ENCODE measurements at regions not wholly inside any gene's neighbourhood (a gene's known extent, or its start where the extent isn't known, plus 50 kb on each side); places are given as distances from the start of the nearest gene placed in this dataset.

DNA sequence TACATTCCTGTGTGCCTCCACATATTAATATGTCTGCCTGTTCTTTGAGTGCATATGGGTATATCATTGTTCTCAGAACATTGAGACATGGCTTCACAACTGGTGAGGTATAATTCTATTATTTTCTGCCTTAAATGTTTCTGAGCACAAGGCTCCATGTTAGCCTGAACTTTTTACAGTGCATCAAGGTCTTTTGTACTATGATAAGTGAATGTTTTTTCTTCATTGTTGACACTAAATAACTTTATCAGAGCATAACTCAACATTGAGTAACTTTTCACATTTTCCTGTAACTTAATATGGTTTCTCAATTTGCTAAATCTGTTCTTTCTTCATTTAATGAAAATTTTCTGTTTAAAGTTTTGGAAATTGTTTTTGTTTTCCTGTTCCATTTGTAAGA lies 262.9 kb downstream of the HNMT start:
- H3K27me3 ChIP-seq (ENCODE audit: control insufficient read depth, insufficient read depth, low read length): no peaks in the 10 kb centered on the region
- FAIRE-seq: no peak
- no peak overlapping the region for H3K4me3 ChIP-seq (ENCODE audit: low read depth, low read length)
- DNase-seq (ENCODE audit: low read depth): no peak
- H3K36me3 ChIP-seq (ENCODE audit: control insufficient read depth, insufficient read depth, low read length): no peaks in the 10 kb centered on the region
- TF ChIP-seq, protein P1, sequence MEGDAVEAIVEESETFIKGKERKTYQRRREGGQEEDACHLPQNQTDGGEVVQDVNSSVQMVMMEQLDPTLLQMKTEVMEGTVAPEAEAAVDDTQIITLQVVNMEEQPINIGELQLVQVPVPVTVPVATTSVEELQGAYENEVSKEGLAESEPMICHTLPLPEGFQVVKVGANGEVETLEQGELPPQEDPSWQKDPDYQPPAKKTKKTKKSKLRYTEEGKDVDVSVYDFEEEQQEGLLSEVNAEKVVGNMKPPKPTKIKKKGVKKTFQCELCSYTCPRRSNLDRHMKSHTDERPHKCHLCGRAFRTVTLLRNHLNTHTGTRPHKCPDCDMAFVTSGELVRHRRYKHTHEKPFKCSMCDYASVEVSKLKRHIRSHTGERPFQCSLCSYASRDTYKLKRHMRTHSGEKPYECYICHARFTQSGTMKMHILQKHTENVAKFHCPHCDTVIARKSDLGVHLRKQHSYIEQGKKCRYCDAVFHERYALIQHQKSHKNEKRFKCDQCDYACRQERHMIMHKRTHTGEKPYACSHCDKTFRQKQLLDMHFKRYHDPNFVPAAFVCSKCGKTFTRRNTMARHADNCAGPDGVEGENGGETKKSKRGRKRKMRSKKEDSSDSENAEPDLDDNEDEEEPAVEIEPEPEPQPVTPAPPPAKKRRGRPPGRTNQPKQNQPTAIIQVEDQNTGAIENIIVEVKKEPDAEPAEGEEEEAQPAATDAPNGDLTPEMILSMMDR (IDR thresholded peaks at IDR 0.05; ENCODE audit: insufficient read depth, low read length, severe bottlenecking): no peak

DNA sequence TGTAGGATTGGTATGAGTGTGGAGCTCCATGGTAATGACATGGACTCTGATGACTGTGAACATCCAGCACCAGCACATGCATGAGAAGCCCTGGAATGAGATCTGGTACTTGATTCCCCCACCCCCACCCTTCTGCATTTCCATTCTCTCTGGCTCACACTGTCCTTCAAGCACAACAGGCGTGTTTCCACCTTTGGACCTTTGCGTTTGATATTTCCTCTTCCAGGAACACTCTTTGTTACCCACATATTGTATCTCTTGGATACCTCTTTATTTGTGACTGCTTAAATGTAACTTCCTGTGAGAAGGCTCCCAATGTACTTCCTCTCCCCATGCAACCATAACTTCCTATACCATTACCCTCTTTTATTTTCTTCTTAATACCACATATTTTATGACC lies 263.8 kb downstream of the HNMT start:
- Histone ChIP-seq H3K36me3 (ENCODE audit: control insufficient read depth, insufficient read depth, low read length) (no peaks in the 10 kb centered on the region), H3K4me3 (ENCODE audit: low read depth, low read length) (no peak overlapping the region), H3K27me3 (ENCODE audit: control insufficient read depth, insufficient read depth, low read length) (no peaks in the 10 kb centered on the region)
- DNase-seq (ENCODE audit: low read depth) (no peak), FAIRE-seq (no peak)
- TF ChIP-seq, protein P1 (IDR thresholded peaks at IDR 0.05; ENCODE audit: insufficient read depth, low read length, severe bottlenecking): no peak

DNA sequence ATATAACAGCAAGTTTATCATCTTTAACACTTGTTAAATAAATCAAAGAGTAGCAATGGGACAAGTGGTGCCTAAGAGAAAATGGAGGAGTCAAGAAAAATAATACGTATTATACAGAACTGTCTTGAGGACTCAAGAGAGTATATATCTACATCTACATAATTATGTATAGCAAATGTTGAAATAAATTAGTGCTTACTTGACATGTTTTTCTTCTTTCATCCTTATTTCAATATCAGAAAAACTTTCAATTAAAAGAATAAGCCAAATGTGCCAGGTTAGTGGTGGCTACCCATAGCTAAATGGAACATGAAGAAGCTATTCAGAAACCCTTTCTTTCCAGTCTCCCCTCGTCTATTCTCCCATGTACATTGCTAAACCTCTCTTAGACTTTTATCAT lies 267.3 kb upstream of the SPOPL start:
- DNase-seq (ENCODE audit: low read depth) (no peak), FAIRE-seq (no peak)
- Histone ChIP-seq H3K27me3 (ENCODE audit: control insufficient read depth, insufficient read depth, low read length) (no peaks in the 10 kb centered on the region), H3K4me3 (ENCODE audit: low read depth, low read length) (no peak overlapping the region), H3K36me3 (ENCODE audit: control insufficient read depth, insufficient read depth, low read length) (no peaks in the 10 kb centered on the region)
- TF ChIP-seq, protein P1 (IDR thresholded peaks at IDR 0.05; ENCODE audit: insufficient read depth, low read length, severe bottlenecking): no peak

DNA sequence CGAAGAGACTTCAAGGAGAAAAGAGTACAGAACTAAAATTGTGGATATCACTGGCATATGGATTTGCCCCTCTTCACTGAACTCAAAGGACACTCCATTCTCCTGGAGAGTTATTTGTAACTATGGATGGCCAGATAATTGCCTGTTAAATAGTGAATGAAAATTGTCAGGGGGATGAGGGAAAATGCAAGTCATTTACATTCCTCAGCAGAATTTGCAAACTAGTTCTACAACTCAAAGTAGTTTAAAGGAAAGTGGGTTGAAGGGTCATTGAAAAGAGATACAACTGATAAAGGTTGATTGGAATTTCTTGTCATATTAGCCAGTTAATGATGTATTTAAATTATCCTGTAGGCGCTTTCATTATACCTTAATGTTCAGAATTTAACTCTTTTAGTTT lies 266.5 kb upstream of the SPOPL start:
- no peak for FAIRE-seq

DNA sequence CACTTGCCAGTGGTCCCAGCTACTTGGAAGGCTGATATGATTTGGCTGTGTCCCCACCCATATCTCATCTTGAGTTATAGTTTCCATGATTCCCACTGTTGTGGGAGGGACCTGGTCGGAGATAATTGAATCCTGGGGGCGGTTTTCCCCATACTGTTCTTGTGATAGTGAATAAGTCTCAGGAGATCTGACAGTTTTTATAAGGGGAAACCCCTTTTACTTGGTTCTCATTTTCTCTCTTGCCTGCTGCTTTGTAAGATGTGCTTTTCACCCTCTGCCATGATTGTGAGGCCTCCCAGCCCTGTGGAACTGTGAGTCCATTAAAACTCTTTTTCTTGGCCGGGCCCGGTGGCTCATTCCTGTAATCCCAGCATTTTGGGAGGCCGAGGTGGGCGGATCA lies 265.4 kb upstream of the SPOPL start:
- DNase-seq (ENCODE audit: low read depth) (no peak), FAIRE-seq (no peak)
- H3K27me3 ChIP-seq (ENCODE audit: control insufficient read depth, insufficient read depth, low read length): no peaks in the 10 kb centered on the region
- H3K36me3 ChIP-seq (ENCODE audit: control insufficient read depth, insufficient read depth, low read length): no peaks in the 10 kb centered on the region
- TF ChIP-seq, protein P1 (IDR thresholded peaks at IDR 0.05; ENCODE audit: insufficient read depth, low read length, severe bottlenecking): no peak
- H3K4me3 ChIP-seq (ENCODE audit: low read depth, low read length): no peak overlapping the region

More for the DNA sequence above, 266.5 kb upstream of the SPOPL start:
- TF ChIP-seq, protein P1 (IDR thresholded peaks at IDR 0.05; ENCODE audit: insufficient read depth, low read length, severe bottlenecking): no peak
- no peak overlapping the region for H3K4me3 ChIP-seq (ENCODE audit: low read depth, low read length)
- no peaks in the 10 kb centered on the region for H3K36me3 ChIP-seq (ENCODE audit: control insufficient read depth, insufficient read depth, low read length)
- H3K27me3 ChIP-seq (ENCODE audit: control insufficient read depth, insufficient read depth, low read length): no peaks in the 10 kb centered on the region
- DNase-seq (ENCODE audit: low read depth): no peak

DNA sequence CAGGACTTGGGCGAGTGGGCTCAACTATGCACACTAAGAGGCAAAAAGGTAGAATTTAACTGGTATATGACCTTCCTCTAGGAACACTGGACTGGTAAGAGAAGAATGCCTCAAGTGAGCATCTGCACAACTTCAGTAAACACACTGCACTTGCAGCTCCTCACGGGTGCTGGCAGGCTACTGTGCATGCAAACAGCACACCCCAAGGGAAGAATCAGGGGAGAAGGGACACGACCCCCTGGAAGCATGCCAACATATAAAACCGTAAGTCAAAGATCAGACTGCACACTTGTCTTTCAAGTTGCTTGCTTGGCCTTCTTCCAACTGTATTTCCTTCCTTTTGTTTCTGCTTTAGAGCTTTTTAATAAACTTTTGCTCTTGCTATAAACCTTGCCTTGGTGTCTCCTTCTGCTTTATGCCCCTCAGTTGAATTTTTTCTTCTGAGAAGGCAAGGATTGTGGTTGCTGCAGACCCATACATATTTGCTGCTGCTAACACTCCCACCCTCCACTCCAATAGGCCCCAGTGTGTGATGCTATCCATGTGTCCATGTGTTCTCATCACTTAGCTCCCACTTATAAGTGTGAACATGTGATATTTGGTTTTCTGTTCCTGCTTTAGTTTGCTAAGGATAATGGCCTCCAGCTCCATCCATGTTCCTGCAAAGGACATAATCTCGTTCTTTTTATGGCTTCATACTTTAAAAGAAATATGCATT lies 263.7 kb upstream of the SPOPL start:
- FAIRE-seq (no peak), DNase-seq (ENCODE audit: low read depth) (no peak)
- Histone ChIP-seq H3K27me3 (ENCODE audit: control insufficient read depth, insufficient read depth, low read length) (no peaks in the 10 kb centered on the region), H3K36me3 (ENCODE audit: control insufficient read depth, insufficient read depth, low read length) (no peaks in the 10 kb centered on the region), H3K4me3 (ENCODE audit: low read depth, low read length) (no peak overlapping the region)
- TF ChIP-seq, protein P1 (IDR thresholded peaks at IDR 0.05; ENCODE audit: insufficient read depth, low read length, severe bottlenecking): no peak

Measured in bronchial epithelial cell (primary cell).